Kasumi-1 (cell line): ENCODE measurements at regions not wholly inside any gene's neighbourhood (a gene's known extent, or its start where the extent isn't known, plus 50 kb on each side); places are given as distances from the start of the nearest gene placed in this dataset.
"Not testable (repeated sequence)": the region's sequence is repeated elsewhere in the genome, so short reads cannot be mapped to it uniquely, and the experiment has no call there.

Source experiments
- DNase-seq, 2 experiments: peaks; one replicate each; lab custom pipeline; 2025; lab: John Stamatoyannopoulos, UW

DNA sequence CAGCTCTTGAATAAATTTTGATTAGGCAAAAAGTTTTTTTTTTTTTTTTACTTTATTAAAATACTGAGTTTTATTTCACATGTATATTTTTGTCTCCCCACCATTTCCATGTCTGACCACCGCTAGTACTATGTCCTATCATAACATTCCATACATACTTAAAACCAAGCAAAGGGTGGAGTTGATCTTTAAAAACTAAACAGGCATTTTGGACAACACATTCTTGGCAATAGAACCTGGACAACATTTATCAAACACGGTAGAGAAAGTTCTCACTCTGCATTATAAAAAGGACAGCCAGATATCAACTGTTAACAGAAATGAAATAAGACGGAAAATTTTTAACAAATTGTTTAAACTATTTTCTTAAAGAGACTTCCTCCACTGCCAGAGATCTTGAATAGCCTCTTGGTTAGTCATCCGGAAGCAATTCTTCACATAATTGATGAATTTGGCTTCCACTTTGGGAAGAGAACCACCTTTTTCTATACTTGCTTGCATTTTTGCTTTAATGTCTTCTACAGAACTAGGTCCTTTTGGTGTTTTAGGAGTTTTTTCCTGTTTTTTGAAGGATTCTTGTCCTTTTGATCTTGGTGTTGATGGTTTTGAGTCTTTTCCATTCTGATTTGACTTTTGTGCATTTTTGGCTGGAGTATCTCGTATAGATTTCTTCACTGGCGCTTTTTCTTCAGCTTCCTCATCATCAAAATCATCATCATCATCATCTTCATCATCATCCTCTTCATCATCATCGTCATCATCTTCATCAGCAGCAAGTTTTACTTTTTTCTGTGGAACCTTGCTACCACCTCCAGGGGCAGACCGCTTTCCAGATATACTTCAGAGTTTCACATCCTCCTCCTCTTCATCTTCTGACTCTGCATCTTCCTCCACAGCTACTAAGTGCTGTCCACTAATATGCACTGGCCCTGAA lies 58.7 kb downstream of the POU5F2 start:
- not testable (repeated sequence) for DNase-seq

DNA sequence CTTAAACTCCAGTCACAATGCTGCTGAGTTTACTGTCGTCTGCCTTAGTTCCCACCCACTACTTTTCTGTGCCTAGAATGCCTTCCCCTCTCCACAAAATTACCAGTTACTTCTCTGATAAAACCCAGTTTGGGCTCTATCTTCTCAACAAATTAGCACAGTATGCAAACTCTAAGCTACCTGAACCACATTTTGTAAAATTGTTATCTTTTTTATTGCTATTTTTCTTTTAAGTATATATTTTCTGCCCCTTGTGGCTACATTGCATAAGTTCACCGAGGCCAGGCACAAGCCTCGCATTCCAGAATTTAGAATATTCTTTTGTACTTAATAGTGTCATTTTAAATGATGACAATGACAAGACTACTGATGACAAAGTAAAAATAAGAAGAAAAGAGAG lies 60.0 kb downstream of the POU5F2 start:
- peak in 1 of 2 experiments; percentile 16 for DNase-seq

DNA sequence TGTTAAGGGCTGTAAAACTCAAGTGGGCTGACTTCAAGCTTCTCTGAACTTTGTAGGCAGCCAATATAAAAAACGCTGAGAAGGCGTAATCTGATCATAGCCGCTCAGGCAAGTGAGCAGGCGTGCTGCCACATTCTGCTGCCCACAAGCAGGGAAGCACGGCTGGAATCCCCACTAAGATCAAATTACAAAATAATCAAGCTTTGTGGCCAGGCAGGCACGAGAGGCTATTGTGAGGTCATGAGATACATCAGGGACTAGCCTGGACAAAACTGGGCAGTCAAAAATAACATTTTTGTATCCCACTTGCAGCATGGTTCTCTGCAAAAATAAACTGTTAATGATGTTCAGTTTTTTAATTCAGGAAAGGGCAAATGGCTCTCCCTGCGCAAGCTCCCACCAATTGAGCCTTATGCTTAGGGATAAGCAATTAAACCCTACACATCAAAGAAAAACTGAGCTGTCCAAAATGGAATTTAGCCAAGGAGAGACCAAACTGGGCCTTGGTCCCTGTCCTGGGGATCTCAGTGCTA lies 64.0 kb downstream of the POU5F2 start:
- DNase-seq: no peak

DNA sequence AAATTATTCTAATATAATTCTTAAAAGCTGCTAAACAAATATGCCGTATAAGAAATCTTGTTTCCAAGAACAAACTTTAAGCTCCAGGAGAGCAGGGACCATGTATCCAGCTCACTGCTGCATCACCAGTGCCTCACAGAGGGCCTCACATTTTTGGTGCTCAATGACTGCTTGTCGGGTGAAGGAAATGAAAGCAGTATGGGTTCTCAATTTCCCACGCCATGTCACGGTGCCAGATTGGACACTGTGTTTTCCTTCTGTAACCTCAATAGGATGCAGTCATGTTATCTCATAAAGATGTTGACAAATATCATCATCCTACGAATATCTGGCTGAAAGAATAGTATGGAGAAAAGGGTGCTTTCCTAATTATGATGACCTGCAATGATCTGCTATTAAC lies 64.7 kb downstream of the POU5F2 start:
- no peak for DNase-seq

DNA sequence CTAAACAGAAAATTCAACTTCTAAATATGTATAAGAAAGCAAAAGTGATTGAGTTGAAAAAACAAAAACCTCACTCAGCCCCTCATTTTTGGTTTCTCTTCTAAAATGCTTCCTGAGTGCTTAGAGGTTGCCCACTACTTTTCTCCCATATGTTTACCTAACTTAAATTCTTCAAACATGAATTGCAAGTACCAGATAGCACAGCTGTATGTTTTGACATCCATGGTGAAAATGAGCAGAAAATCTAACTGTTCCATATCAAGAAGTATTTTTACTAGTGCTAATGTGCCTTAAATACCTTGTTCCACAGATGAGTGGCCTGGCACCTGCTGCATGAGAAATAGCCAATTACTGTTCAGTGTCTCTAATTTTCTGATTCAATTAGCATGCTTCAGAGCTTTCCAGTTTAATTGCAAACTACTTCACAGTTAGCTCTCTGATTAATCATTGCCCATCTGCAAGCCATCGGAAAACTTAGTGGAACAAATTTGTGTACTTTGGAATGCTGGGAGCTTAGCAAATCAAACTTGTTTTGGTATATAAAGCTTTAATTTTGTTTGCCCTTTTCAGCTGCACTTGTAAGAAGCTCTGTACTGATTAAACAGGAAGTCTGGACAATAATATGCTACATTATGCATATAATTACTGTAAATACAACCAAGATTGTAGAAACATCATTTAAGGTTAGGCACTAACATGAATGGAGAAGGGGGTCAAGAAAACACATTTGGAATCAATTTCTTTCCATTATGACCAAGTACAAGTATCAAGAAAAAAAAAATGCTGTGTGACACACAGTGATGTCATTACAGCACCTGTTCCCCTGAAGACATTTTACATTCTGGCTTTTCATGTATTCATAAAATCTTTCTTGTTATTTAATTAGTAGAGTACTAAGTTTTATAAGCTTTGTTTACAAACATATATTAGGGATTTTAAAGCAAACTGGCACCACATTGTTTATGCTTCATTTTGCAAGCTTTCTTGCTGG lies 65.6 kb downstream of the POU5F2 start:
- no peak for DNase-seq

DNA sequence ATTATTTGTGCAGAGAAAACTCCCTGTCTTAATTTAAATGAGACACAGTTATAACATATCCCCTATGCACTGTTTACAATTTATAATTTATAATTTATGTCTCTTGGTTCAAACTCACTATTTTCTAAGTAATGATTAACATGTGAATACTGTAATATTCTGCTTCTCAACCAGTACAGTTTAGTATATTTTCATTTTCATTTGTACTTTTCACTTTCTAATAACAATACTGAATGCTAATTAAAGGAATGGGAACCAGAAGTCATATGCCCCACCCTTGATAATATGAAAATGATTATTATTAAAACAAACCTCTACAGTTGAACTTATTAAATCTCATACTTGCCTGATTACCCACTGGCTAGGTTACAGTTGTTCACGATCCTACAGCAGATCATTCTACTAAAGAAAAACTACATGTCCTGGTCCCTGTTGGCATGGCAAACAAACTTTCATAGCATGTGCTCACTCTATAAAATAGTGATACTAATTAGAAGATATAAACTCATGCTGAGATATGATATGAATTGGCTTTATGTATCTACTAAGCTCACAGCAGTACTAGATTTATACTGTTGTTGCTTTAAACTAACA lies 66.4 kb downstream of the POU5F2 start:
- no peak for DNase-seq

DNA sequence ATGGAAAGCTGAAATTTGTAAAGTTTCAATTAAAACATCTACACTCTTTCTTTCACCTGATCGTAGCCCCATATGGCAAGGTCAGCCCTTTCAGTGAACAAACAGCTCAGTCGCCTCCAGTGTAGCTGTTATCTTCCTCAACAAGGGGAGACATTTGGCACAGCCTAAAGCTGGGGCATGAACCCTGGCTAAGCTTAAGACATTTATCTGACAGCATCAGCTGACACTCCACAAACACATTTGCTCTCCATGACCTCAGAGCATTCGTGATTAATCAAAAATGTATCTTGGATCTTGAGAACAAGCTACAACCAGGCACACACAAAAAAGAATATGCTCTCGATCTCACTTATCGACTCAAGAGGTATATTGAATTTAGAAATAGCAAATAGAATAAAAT lies 67.3 kb downstream of the POU5F2 start:
- DNase-seq: no peak

DNA sequence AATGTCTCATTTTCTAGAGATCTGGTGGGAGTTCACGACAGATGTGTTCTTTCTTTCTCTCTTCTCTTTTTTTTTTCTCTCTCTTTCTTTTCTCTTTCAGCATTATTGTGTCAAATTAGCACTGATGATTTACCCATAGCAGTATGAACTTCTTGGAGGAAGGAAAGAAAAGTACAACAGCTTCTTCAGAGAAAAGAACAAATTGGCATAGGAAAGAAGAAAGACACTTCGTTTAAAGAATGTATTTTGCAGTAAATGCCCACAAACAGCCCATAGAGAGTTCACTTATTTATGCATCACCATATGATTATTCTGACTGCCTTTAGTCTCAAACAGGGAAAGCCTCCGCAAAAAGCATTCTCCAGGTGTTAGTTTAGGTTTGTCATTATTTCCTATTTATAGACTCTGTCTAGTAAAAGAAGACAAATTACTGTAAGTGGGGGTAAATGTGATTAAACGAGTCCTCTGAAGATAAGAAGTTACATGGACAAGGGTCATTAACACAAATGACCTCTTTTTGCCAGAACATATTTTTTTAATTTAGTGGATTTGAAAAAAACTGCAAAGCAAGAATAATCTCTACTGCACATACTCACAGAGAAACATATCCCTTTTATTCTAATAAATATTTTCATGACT lies 68.0 kb downstream of the POU5F2 start:
- DNase-seq: no peak

DNA sequence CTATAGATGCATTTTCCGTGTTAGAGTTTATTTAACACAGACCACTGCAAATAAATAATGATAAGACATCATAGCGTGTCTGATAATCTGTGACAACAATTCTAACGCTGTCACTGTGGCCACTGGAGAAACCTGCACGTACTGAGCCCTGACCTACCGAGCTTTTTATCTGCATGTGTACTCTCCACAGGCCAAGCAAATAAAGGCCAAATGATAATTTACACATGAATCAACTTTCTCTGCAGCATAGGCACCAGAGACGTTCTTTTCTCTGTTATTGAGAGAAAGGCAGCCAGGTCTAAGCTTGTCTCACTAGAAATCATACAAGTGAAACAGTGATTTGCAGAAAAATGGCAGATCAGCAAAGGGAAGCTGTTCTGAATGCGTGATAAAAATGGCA lies 75.8 kb downstream of the POU5F2 start:
- DNase-seq: no peak

DNA sequence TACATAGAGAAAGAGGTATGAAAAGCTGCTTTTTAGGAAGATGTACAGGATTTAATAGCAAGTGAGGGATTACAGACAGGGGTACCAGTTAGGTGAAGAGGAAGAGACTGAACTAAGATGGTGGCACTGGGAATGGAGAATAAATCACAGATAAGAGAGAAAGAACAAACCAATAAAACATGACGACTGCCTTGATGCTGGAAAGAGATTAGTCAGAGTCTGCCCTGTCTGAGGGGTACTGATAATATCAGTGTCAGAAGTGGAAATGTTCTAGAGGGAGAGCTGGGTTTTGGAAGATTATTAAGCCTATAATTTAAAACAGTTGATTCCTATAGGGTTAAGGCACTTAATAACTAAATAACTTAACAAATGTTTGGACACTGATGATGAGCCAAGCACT lies 77.7 kb downstream of the NR2F1 start:
- no peak for DNase-seq

DNA sequence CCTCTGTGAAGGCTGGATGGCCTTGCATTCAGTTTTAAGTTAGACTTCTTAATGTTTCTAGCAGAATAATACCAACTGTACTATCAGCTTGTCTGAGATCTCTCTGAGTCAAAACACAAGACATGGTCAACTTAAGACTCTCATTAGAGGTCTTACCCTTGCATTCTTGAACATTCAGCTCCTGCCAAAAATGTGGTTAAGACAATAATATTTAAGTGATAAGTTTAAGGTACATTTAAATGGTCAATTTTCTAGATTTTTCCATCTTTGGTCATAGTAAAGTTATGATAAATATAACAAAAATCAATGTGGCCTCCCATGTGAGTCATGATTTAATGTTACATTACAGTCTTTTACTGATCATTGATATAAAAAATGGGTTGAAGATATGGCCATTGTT lies 75.0 kb downstream of the NR2F1 start:
- no peak for DNase-seq

DNA sequence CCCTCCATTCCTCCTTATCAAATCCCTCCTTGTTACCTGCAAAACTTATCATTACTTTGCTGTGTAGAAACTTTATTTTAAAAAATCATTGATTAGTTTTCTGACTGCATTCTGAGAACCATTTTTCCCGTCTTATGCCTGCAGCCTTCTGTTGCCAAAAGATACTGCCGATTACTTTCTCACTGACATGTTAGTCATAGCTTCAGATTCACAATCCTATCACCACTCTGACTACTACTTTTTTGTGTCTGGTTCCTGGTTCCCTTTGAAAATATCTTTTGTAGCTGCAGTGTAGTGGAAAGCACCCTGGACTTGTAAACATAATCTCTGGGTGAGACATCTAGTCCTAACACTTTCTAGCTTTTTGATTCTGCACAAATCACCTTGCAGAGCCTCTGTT lies 71.7 kb downstream of the NR2F1 start:
- DNase-seq: no peak

DNA sequence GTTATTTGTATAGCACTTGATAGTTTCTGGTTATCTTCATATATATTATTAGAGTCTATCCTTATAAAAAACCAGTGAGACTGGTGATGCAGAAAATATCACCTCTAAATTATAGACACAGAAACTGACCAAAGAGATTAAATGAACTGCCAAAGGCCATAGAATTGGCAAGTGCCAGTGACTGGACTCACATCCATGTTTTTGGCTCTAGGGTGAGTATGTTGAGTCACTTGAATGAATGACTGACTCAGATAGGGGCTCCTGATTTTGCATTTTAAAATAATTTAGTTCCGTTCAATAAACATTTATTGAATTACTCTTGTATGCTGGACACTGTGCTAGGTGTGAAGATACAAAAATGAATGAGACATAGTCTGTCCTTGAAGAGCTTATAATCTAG lies 70.7 kb downstream of the NR2F1 start:
- DNase-seq: no peak

DNA sequence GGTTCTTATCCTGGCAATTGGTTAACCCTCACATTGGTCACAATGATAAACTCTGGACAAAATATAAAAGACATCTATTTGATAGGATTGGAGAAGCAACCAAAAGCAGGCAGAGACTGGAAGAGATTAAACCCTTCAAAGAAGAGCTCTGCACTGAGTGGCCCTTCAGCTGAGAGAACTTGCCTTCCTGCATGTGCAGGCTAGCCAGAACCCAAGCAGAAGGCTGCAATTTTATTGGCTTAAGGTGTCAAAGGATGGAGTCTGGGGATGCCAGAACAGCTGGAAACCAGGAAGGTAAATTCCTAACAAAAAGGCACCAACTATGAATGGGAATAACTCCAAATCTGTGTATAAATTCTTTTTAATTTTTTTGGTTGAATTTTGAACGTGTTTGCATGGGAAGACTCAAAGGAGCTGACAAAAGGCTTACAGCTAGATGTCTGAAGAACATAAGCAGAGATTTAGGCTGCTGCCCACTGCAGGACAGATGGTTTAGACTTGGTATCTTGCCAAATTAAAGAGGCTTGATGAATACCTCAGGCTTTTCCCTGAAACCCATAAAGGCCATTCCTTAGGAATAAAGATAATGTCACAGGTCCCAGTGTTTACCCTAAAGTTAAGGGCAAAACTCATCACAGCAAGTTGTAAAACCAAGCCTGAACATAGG lies 66.3 kb downstream of the NR2F1 start:
- DNase-seq: no peak

DNA sequence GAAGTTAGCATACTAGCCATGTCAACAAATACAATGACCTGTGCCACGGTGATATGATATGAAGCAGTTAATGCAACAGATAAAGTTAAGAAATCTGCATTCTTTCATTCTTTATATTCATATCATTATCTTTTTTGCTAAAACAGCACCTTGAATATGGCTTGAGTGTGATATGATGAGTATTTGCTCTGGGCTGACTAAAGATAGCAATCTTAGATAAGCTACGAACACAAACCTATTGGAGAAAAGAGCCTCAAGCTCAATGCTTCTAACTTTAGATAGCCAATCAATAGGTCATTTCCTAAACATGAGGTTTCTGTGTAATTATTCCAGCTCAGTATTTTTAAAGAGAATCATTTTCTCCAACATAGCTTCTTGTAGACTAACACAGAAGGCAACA lies 61.7 kb downstream of the NR2F1 start:
- no peak for DNase-seq
